Osteocyte (in vitro differentiated cells): ENCODE measurements at regions not wholly inside any gene's neighbourhood (a gene's known extent, or its start where the extent isn't known, plus 50 kb on each side); places are given as distances from the start of the nearest gene placed in this dataset.

Experiments
- DNase-seq: peaks from one replicate; pipeline ENCODE4 v3.0.0; 2021; ENCODE audit warnings: mixed read lengths; ENCODE audit not compliant: unreplicated experiment; ENCODE audit errors: extremely low spot score
- H3K27ac Mint-ChIP-seq: one replicate; pipeline ENCODE4 v1.8.0; 2021; ENCODE audit warnings: mild to moderate bottlenecking, mixed read lengths; ENCODE audit not compliant: unreplicated experiment
- H3K27me3 Mint-ChIP-seq: one replicate; pipeline ENCODE4 v1.8.0; 2021; ENCODE audit warnings: mixed read lengths; ENCODE audit not compliant: unreplicated experiment
- H3K36me3 Mint-ChIP-seq: one replicate; pipeline ENCODE4 v1.8.0; 2021; ENCODE audit warnings: mixed read lengths; ENCODE audit not compliant: unreplicated experiment
- H3K4me1 Mint-ChIP-seq: one replicate; pipeline ENCODE4 v1.8.0; 2021; ENCODE audit warnings: mixed read lengths; ENCODE audit not compliant: unreplicated experiment
- H3K4me3 Mint-ChIP-seq: one replicate; pipeline ENCODE4 v1.8.0; 2021; ENCODE audit warnings: mild to moderate bottlenecking, moderate library complexity, mixed read lengths; ENCODE audit not compliant: unreplicated experiment
- H3K9me3 Mint-ChIP-seq: one replicate; pipeline ENCODE4 v1.8.0; 2021; ENCODE audit warnings: mixed read lengths; ENCODE audit not compliant: unreplicated experiment
- CTCF ChIP-seq: fragments of 200-600 bp; sonication (generic); IDR thresholded peaks from 2 replicates; pipeline ENCODE4 v1.5.0; 2021; ENCODE audit warnings: antibody characterized with exemption, mild to moderate bottlenecking, moderate library complexity

GRCh38 chr12:77610446-77610845 lies 220.2 kb upstream of the NAV3 start:
- no peak overlapping the region for H3K4me3 Mint-ChIP-seq
- no peak for TF ChIP-seq CTCF
- H3K36me3 Mint-ChIP-seq: no peaks in the 10 kb centered on the region
- H3K27ac Mint-ChIP-seq: no peak overlapping the region
- no peaks in the 10 kb centered on the region for H3K9me3 Mint-ChIP-seq
- H3K27me3 Mint-ChIP-seq: peaks cover 14% of the 10 kb centered on the region
- no peaks in the 10 kb centered on the region for H3K4me1 Mint-ChIP-seq
- no peak for DNase-seq

GRCh38 chr12:77609016-77609415 lies 221.7 kb upstream of the NAV3 start:
- Mint-ChIP-seq H3K4me1 (no peaks in the 10 kb centered on the region), H3K27me3 (peaks cover 14% of the 10 kb centered on the region)
- TF ChIP-seq CTCF: no peak

GRCh38 chr12:77608271-77608824 lies 222.3 kb upstream of the NAV3 start:
- no peak for DNase-seq
- Mint-ChIP-seq H3K4me1 (no peaks in the 10 kb centered on the region), H3K27ac (no peak overlapping the region), H3K9me3 (no peaks in the 10 kb centered on the region), H3K27me3 (peaks cover 14% of the 10 kb centered on the region), H3K36me3 (no peaks in the 10 kb centered on the region), H3K4me3 (no peak overlapping the region)
- TF ChIP-seq CTCF: no peak

More at GRCh38 chr12:77609016-77609415, 221.7 kb upstream of the NAV3 start:
- no peak for DNase-seq
- H3K4me3 Mint-ChIP-seq: no peak overlapping the region
- no peaks in the 10 kb centered on the region for H3K9me3 Mint-ChIP-seq
- no peaks in the 10 kb centered on the region for H3K36me3 Mint-ChIP-seq
- no peak overlapping the region for H3K27ac Mint-ChIP-seq

GRCh38 chr12:77606348-77606747 lies 224.3 kb upstream of the NAV3 start:
- no peaks in the 10 kb centered on the region for H3K4me1 Mint-ChIP-seq
- H3K27me3 Mint-ChIP-seq: peaks cover 14% of the 10 kb centered on the region
- no peaks in the 10 kb centered on the region for H3K9me3 Mint-ChIP-seq
- no peak overlapping the region for H3K4me3 Mint-ChIP-seq
- H3K27ac Mint-ChIP-seq: no peak overlapping the region
- no peaks in the 10 kb centered on the region for H3K36me3 Mint-ChIP-seq
- no peak for DNase-seq
- TF ChIP-seq CTCF: no peak

GRCh38 chr12:77603946-77604345 lies 226.7 kb upstream of the NAV3 start:
- no peaks in the 10 kb centered on the region for H3K36me3 Mint-ChIP-seq

More at GRCh38 chr12:77603946-77604345, 226.7 kb upstream of the NAV3 start:
- peaks cover 17% of the 10 kb centered on the region for H3K27me3 Mint-ChIP-seq
- no peak for DNase-seq
- no peak for TF ChIP-seq CTCF
- no peak overlapping the region for H3K27ac Mint-ChIP-seq
- H3K4me3 Mint-ChIP-seq: no peak overlapping the region
- H3K9me3 Mint-ChIP-seq: no peaks in the 10 kb centered on the region
- no peaks in the 10 kb centered on the region for H3K4me1 Mint-ChIP-seq
